WTC11 (cell line): ENCODE measurements at regions not wholly inside any gene's neighbourhood (a gene's known extent, or its start where the extent isn't known, plus 50 kb on each side); places are given as distances from the start of the nearest gene placed in this dataset.

ENCODE experiments used
- CTCF ChIP-seq: fragments of 200-600 bp; IDR thresholded peaks from 2 replicates; pipeline ENCODE4 v1.8.0; 2022; ENCODE audit warnings: antibody characterized with exemption
- ELF4 ChIP-seq: sonication (generic); formaldehyde crosslinking; IDR thresholded peaks from 2 replicates; pipeline ENCODE4 v1.8.1; 2022; ENCODE audit warnings: low read depth, mild to moderate bottlenecking, moderate library complexity, missing genetic modification reagents
- KAT7 ChIP-seq: sonication (generic); formaldehyde crosslinking; IDR thresholded peaks from 2 replicates; pipeline ENCODE4 v1.8.1; 2023; ENCODE audit warnings: missing genetic modification reagents, mild to moderate bottlenecking, borderline replicate concordance
- PRDM15 ChIP-seq: sonication (generic); formaldehyde crosslinking; IDR thresholded peaks from 2 replicates; pipeline ENCODE4 v1.8.0; 2022; ENCODE audit warnings: missing genetic modification reagents

DNA sequence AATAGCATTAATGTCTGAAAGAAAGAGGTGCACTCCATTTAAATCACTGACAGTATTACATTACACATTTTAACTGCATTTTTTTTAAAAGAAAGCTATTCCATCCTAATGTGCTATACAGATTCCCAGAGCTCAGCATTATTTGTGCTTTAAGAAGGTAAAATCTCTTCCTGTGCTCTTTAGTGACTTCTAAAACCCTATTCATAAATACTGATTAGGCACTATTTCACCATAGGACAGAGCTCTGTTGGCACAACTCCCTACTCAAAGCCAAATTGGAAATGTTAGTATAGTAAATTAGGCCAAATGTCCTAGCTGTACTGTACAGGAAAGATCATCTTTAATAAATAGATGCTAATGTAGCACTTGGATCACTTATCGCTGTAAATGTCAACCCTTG is 262.5 kb downstream of the TUSC1 start:
- TF ChIP-seq CTCF (no peak), ELF4 (CRISPR knock-in tag) (no peak), KAT7 (no peak), PRDM15 (CRISPR knock-in tag) (no peak)
